Skeletal muscle satellite cell (primary cell): ENCODE measurements at regions not wholly inside any gene's neighbourhood (a gene's known extent, or its start where the extent isn't known, plus 50 kb on each side); places are given as distances from the start of the nearest gene placed in this dataset.

ENCODE experiments used
- H3K27me3 ChIP-seq: 2 replicates; pipeline ENCODE4 v1.7.0; 2013; ENCODE audit warnings: low read length; ENCODE audit not compliant: control insufficient read depth, insufficient read depth
- H3K36me3 ChIP-seq: 2 replicates; pipeline ENCODE4 v1.7.0; 2013; ENCODE audit warnings: mild to moderate bottlenecking, control low read depth, low read length; ENCODE audit not compliant: insufficient read depth
- H3K4me1 ChIP-seq: 2 replicates; pipeline ENCODE4 v1.7.0; 2013; ENCODE audit warnings: low read length; ENCODE audit not compliant: control insufficient read depth, insufficient read depth
- H3K4me2 ChIP-seq: 2 replicates; pipeline ENCODE4 v1.7.0; 2013; ENCODE audit warnings: mild to moderate bottlenecking, low read length
- H3K4me3 ChIP-seq: 2 replicates; pipeline ENCODE4 v1.7.0; 2013; ENCODE audit warnings: low read length
- H3K9ac ChIP-seq: 2 replicates; pipeline ENCODE4 v1.7.0; 2013; ENCODE audit warnings: mild to moderate bottlenecking, low read depth, low read length, moderate library complexity
- H3K9me3 ChIP-seq: replicated peaks from 2 replicates; pipeline ENCODE4 v1.7.0; 2013; ENCODE audit warnings: mild to moderate bottlenecking, control low read depth, low read length

- H3K4me1 ChIP-seq, result peaks cover 9% of the 10 kb centered on the region
- H3K4me2 ChIP-seq, result no peak overlapping the region
- no peak overlapping the region for H3K4me3 ChIP-seq
Measured at GRCh38 chr3:46087871-46088270, 60.6 kb upstream of the XCR1 start.

GRCh38 chr3:46086986-46087385 is 59.7 kb upstream of the XCR1 start:
- Histone ChIP-seq H3K9ac (no peak overlapping the region), H3K27me3 (peaks cover 28% of the 10 kb centered on the region), H3K9me3 (no peaks in the 10 kb centered on the region), H3K4me1 (peaks cover 9% of the 10 kb centered on the region), H3K36me3 (no peaks in the 10 kb centered on the region), H3K4me3 (no peak overlapping the region), H3K4me2 (no peak overlapping the region)

More at GRCh38 chr3:46087871-46088270, 60.6 kb upstream of the XCR1 start:
- no peaks in the 10 kb centered on the region for H3K36me3 ChIP-seq
- H3K27me3 ChIP-seq, result peaks cover 28% of the 10 kb centered on the region
- no peaks in the 10 kb centered on the region for H3K9me3 ChIP-seq
- H3K9ac ChIP-seq, result no peak overlapping the region

GRCh38 chr3:46086083-46086437 is 58.8 kb upstream of the XCR1 start:
- H3K36me3 ChIP-seq, result no peaks in the 10 kb centered on the region
- no peak overlapping the region for H3K4me2 ChIP-seq
- H3K9me3 ChIP-seq, result no peaks in the 10 kb centered on the region
- H3K4me3 ChIP-seq, result no peak overlapping the region
- peaks cover 9% of the 10 kb centered on the region for H3K4me1 ChIP-seq
- peaks cover 26% of the 10 kb centered on the region for H3K27me3 ChIP-seq
- H3K9ac ChIP-seq, result no peak overlapping the region

- Histone ChIP-seq H3K36me3 (no peaks in the 10 kb centered on the region), H3K9me3 (no peaks in the 10 kb centered on the region), H3K27me3 (peaks cover 28% of the 10 kb centered on the region), H3K4me1 (peaks cover 9% of the 10 kb centered on the region), H3K9ac (no peak overlapping the region), H3K4me2 (no peak overlapping the region), H3K4me3 (no peak overlapping the region)
Measured at GRCh38 chr3:46085421-46086082, 58.3 kb upstream of the XCR1 start.

GRCh38 chr3:46083956-46084355 is 56.7 kb upstream of the XCR1 start:
- Histone ChIP-seq H3K36me3 (no peaks in the 10 kb centered on the region), H3K9me3 (no peaks in the 10 kb centered on the region), H3K4me3 (no peak overlapping the region), H3K27me3 (peaks cover 29% of the 10 kb centered on the region), H3K9ac (no peak overlapping the region), H3K4me1 (peaks cover 1% of the 10 kb centered on the region), H3K4me2 (no peak overlapping the region)

GRCh38 chr3:46082849-46083248 is 55.6 kb upstream of the XCR1 start:
- H3K9me3 ChIP-seq, result no peaks in the 10 kb centered on the region
- no peak overlapping the region for H3K4me3 ChIP-seq
- peaks cover 29% of the 10 kb centered on the region for H3K27me3 ChIP-seq
- H3K36me3 ChIP-seq, result no peaks in the 10 kb centered on the region
- no peak overlapping the region for H3K9ac ChIP-seq
- no peaks in the 10 kb centered on the region for H3K4me1 ChIP-seq
- no peak overlapping the region for H3K4me2 ChIP-seq

- peaks cover 33% of the 10 kb centered on the region for H3K27me3 ChIP-seq
Measured at GRCh38 chr3:46082021-46082420, 54.7 kb upstream of the XCR1 start.

GRCh38 chr3:46080969-46081345 is 53.7 kb upstream of the XCR1 start:
- no peak overlapping the region for H3K4me2 ChIP-seq
- peaks cover 32% of the 10 kb centered on the region for H3K27me3 ChIP-seq
- H3K4me1 ChIP-seq, result no peaks in the 10 kb centered on the region
- no peak overlapping the region for H3K4me3 ChIP-seq
- H3K9ac ChIP-seq, result no peak overlapping the region
- no peaks in the 10 kb centered on the region for H3K9me3 ChIP-seq
- H3K36me3 ChIP-seq, result no peaks in the 10 kb centered on the region

More at GRCh38 chr3:46082021-46082420, 54.7 kb upstream of the XCR1 start:
- H3K9ac ChIP-seq, result no peak overlapping the region
- H3K4me1 ChIP-seq, result no peaks in the 10 kb centered on the region
- no peaks in the 10 kb centered on the region for H3K9me3 ChIP-seq
- no peak overlapping the region for H3K4me3 ChIP-seq
- H3K36me3 ChIP-seq, result no peaks in the 10 kb centered on the region
- no peak overlapping the region for H3K4me2 ChIP-seq

- Histone ChIP-seq H3K9me3 (no peaks in the 10 kb centered on the region), H3K36me3 (no peaks in the 10 kb centered on the region), H3K4me2 (no peak overlapping the region), H3K27me3 (peaks cover 35% of the 10 kb centered on the region), H3K4me1 (no peaks in the 10 kb centered on the region), H3K9ac (no peak overlapping the region), H3K4me3 (no peak overlapping the region)
Measured at GRCh38 chr3:46080124-46080968, 53.1 kb upstream of the XCR1 start.

GRCh38 chr3:46078712-46079400 is 51.6 kb upstream of the XCR1 start:
- Histone ChIP-seq H3K27me3 (peaks cover 28% of the 10 kb centered on the region), H3K9me3 (no peaks in the 10 kb centered on the region), H3K4me2 (peak overlapping the region; percentile 79), H3K36me3 (no peaks in the 10 kb centered on the region), H3K4me3 (no peak overlapping the region), H3K4me1 (no peaks in the 10 kb centered on the region), H3K9ac (no peak overlapping the region)
